ENCODE measurements at regions not wholly inside any gene's neighbourhood (a gene's known extent, or its start where the extent isn't known, plus 50 kb on each side); places are given as distances from the start of the nearest gene placed in this dataset.

DNA sequence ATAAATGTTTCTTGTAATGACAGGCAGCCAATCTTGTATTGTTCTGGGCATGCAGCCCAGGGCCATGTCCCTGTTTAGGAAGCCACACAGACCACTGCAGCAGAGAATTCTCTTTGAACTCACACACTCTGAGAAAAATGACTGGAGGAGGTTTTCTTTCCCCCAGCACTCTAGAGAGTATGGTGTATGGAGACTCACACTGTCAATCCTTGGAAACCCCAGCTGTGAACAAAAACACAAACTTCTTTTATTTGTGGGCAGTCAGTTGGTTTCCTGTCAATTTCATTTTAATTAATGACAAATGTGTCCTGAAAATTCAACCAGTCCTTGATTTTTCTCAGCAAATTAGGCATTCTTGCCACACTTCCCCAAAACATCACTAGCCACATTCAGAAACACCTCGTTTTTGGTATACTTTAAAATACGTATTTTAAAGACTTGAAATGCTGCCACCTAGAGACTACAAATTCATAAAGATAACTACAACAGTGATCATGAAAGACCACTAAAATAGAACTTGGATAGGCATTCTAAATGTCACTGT lies 52.9 kb upstream of the UFL1 start:
- no peak overlapping the region for H3K4me3 ChIP-seq
- DNase-seq, result no peak
- no peaks in the 10 kb centered on the region for H3K36me3 ChIP-seq

GRCh38 chr6:96469312-96469711 lies 52.3 kb upstream of the UFL1 start:
- TF ChIP-seq CTCF (IDR thresholded peaks at IDR 0.05), result no peak
- no peak for DNase-seq
- intact Hi-C loops (cut with DNase I), result no loop called here

More for the DNA sequence above, 52.9 kb upstream of the UFL1 start:
- Histone ChIP-seq H3K27me3 (no peaks in the 10 kb centered on the region), H3K27ac (no peak overlapping the region), H3K9me3 (no peaks in the 10 kb centered on the region), H3K4me1 (no peaks in the 10 kb centered on the region)
- ATAC-seq, result no peak
- intact Hi-C loops (cut with DNase I), result no loop called here
- peak; percentile 22 for TF ChIP-seq CTCF (IDR thresholded peaks at IDR 0.05)

GRCh38 chr6:96470296-96470695 lies 51.3 kb upstream of the UFL1 start:
- intact Hi-C loops (cut with DNase I), result no loop called here
- Histone ChIP-seq H3K36me3 (no peaks in the 10 kb centered on the region), H3K27ac (no peak overlapping the region), H3K4me1 (no peaks in the 10 kb centered on the region), H3K27me3 (no peaks in the 10 kb centered on the region), H3K4me3 (no peak overlapping the region), H3K9me3 (no peaks in the 10 kb centered on the region)
- ATAC-seq (no peak), DNase-seq (no peak)
- no peak for TF ChIP-seq CTCF (IDR thresholded peaks at IDR 0.05)

More at GRCh38 chr6:96469312-96469711, 52.3 kb upstream of the UFL1 start:
- H3K27me3 ChIP-seq, result no peaks in the 10 kb centered on the region
- H3K9me3 ChIP-seq, result no peaks in the 10 kb centered on the region
- no peak overlapping the region for H3K4me3 ChIP-seq
- H3K4me1 ChIP-seq, result no peaks in the 10 kb centered on the region
- no peaks in the 10 kb centered on the region for H3K36me3 ChIP-seq
- H3K27ac ChIP-seq, result no peak overlapping the region
- no peak for ATAC-seq

Data from upper lobe of right lung (tissue), 1 donor.